HG02970 (cell line): ENCODE measurements at regions not wholly inside any gene's neighbourhood (a gene's known extent, or its start where the extent isn't known, plus 50 kb on each side); places are given as distances from the start of the nearest gene placed in this dataset.
A peak's percentile ranks its signal among the peaks of the same experiment; 100 is the strongest.

Experiments used
- ATAC-seq: cut with Tn5 transposase; IDR thresholded peaks from one replicate; pipeline ENCODE4 v1.9.1; 2021; ENCODE audit warnings: mild to moderate bottlenecking, moderate library complexity, moderate number of reproducible peaks; ENCODE audit not compliant: unreplicated experiment, low FRiP score

DNA sequence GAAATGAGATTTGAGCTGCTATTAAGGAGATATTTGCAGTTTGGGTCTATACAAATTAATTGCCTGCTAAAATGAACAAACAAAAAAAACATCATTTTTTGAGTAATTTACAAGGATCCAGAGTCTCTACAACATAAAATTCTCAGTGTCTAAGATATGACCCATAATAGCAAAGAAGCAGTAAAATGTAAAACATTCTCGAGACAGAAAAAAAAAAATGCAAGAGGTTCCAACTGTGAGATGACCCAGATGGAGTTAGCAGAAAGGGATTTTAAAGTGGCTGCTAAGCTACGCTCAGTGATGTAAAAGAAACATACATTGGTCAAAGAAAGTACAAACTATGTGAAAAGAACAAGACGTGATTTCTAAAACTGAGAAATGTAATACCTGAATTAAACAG lies 471.0 kb downstream of the SH2D4B start:
- ATAC-seq: no peak

DNA sequence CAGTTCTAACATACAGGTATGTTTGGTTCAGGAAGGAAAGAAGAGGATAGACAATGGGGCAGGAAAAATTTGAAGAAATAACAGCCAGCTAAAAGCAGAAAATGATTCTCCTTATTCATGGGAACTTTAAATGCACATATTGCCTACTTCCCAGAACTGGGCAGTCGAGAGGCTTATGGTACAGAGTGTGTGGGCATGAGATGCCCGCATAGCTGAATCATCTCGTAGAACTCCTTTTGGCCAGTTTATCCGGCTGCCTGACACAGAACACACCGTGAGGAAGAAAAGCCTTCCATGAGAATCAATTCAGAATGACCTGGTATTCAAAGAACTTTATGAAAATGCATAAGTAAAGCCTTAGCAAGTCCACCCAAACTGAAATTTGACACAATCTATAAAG lies 471.6 kb downstream of the SH2D4B start:
- no peak for ATAC-seq

DNA sequence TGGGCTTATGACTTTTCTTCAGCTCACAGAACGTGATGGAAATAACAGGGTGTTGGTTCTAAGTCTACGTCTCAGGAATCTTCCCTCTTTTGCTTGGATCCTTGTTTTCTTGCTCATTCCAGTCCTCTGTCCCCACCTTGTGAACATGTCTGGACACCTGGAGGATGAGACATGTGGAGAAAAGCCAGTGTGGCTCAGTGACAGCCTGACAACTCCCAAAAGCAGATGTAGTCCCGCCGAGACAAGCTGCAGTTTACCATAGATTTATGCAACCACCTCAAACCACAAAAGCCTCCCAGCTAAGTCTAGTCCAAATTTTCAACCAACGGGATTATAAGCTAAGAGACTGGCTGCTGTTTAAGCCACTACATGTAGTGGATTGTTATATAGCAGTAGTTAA lies 476.1 kb downstream of the SH2D4B start:
- ATAC-seq: no peak

DNA sequence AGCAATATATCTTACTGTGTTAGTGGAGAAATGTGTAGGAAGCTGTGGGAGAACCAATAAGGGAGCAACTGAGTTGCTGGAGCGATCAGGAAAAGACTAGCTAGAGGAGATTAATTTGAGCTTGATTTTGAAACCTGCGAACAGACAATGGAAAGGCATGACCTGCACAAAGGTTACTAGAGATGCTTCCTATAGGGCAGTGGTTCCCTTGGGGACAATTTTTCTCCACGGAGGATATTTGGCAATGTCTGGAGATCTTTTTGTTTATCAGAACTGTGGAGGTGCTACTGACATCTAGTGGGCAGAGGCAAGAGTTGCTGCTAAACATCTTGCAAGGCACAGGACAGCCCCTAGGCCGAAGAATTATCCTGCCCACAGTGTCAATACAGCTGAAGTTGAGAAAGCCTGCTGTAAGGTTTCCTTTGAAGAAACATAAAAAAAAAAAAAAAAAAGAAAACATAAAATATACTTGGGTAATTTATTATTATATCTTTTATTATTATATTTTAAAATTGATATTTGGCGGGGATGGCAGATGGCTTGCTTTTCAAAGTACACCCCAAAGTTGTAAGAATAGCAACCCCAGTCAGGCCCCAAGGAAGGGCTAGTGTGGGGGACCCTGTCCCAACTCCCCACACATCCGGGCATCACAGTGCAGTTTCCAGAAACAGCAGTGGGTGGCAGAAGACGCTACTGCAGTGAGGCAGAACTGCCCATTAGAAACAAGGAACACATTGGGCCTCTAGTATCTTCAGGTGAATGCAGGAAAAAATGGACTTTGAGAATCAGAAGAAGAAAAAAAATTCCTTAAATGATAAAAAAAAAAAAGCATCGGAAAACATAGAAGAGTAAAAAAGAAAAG lies 481.6 kb downstream of the SH2D4B start:
- peak; percentile 78 for ATAC-seq

DNA sequence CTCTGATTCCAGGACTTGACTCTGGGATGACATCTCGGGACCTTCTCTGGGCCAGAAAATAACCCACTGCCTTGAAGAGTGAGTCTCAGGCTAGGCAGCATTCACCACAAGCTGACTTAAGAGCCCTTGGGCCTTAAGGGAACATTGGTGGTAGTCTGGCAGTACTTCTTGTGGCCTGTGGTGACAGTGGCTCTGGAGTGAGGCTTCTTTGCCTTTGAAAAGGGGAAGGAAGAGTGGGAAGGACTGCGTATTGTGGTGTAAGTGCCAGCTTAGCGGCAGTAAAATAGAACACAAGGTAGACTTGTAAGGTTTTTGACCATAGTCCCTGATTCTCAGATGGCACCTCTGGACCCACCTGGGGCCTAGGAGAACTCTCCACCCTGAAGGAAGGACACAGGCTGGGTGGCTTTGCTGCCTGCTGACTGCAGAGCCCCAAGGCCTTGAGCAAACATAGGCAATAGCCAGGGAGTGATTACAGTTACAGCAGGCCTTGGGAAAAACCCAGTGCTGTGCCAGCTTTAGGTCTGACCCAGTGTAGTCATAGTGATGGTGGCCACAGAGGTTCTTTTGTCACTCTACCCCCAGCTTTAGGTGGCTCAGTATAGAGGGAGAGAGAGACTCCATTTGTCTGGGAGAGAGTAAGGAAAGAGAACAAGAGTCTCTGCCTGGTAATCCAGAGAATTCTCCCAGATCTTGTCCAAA lies 483.9 kb downstream of the SH2D4B start:
- ATAC-seq: no peak

DNA sequence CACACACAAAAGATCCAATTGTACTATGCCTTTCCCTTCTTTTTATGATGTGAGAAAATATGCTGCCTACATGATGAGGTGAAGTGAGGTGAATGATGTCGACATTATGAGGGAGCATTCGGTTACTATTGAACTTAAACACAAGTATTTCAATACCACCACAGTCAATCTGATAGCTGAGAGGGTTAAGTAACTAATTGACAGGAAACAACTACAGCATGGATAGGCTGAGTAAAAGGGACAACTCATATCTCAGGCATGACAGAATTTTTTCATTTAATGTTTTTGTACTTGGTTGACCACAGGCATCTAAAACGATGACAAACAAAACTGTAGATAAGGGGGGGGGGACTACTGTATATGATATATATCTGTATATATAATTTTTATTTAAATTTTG lies 488.9 kb downstream of the SH2D4B start:
- ATAC-seq: no peak

DNA sequence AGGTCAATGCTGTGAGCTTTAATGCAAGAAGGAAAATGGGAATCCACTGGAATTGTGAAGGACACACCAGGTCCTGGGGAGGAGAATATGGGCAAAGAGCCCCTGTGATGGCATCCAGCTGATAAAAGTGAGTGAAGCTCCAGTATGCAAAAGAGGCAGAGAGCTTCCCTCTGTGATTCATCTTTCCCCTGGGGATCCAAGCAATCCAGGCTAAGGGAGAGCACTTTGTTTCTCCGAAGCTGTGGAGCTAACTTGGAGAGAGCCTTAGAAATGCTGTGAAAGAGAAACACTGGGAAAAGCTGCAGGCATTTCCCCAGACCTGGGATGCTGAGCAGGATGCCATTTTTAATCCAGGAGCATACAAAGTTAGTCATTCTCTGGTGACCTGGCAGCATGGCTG lies 489.5 kb downstream of the SH2D4B start:
- no peak for ATAC-seq

DNA sequence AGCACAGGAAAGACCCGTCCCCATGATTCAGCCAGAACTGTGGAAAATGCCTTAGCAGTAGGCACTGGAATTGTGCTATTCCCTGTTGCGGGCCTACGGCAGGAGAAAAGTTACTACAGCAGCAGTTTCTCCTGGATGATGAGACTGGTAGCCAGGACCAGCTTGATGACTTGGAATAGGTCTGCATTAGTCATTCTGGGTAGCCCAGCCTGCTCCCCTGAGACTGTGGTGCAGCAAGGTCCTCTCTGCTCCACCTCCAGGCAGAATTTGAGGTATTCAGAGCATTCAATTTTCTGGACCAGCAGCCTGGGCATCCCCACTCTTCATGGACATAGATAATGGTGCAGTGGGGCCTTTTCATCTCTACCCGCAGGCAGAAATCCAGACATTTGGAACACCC lies 490.0 kb downstream of the SH2D4B start:
- ATAC-seq: no peak

DNA sequence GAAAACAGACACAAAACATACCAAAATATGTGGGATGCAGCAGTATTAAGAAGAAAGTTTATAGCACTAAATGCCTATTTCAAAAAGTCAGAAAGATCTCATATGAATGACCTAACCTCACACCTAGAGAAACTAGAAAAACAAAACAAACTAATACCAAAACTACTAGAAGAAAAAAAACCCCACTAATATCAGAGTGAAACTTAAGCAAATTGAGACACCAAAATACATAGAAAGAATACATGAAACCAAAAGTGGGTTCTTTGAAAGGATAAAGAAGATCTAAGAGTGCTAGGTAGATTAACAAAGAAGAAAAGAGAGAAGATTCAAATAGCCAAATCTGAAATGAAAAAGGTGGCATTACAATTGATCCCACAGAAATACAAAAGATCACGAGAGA lies 494.1 kb downstream of the SH2D4B start:
- ATAC-seq: peak; percentile 57

DNA sequence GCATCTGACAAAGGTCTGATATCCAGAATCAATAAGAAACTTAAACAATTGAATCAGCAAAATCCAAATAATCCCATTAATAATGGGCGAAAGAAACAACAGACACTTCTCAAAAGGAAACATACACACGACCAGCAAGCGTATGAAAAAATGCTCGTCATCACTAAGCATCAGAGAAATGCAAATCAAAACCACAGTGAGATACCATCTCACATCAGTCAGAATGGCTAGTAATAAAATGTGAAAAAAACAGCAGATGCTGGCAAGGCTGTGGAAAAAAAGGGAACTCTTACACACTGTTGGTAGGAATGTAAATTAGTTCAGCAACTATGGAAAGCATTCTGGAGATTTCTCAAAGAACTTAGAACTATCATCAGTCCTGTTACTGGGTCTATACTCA lies 496.7 kb downstream of the SH2D4B start:
- no peak for ATAC-seq

DNA sequence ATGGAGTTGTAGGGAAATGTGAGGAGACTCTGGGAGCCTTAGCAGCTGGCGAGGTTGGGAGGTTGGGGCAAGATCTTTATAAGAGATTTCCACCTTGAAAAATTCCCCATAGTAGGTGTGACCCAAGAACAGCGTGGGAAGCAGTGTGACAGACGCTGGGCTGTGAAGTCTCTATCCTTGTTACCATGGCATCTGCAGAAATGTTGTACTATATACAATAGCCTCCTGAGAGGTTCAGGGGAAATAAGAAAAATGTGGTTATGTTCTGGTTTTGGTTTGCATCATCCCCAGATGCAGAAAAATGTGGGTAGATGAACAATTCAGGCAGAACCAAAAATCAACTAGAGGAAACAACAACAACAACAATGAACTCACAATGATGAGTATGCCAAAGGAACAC lies 498.6 kb downstream of the SH2D4B start:
- ATAC-seq: peak; percentile 83

DNA sequence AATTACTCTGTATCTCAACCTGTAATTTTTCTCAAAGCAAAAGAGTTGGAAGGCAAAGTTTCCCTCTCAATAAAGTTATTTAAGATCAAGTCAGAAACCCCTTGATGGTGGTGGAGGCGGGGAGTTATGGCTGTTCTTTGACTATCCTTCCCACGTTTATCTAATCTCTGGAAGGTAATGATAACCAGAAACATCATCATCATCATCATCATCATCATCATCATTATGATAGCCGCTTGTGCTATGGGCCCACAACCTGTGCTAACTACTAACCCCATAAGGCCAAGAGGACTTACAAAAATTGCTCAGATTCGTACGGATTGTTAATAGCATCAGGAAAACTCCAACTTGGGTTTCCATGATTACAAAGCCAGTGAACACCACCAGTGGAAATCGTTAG lies 502.3 kb downstream of the SH2D4B start:
- ATAC-seq: no peak

DNA sequence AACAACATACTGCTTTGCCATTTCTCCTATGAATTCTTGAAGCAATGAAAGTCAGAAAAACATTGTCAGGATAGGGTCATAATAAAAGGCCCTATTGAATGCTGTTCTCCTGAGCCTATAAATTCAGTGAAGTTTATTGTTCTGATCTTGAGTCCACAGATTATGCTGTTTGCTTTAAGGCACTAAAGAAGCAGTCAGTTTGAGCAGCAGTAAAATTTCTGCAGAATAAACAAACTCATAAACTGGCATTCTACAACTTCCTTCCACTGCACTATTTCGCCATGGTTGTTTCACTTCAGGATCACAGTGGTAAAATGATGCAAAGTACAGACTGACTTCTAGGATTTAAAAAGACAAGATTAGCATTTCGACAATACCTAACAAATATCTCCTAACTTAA lies 503.2 kb downstream of the SH2D4B start:
- no peak for ATAC-seq

DNA sequence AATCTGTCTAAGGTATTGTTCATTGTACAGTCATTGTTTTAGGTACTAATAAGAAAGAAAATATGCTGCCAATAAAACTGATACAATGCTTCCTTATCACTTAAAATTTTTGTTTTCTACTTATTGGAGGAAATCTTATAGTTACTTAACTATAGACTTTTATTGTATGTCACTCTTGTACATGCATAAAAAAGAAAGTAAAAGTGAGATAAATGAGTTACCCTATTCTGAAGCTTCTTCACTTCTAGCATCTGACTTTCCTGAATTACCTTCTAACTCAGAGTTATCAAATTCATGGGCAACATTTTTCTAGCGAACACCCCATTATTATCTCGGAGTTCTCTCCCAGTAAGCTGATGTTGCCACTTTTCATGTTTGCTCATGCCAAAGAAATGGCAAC lies 504.9 kb downstream of the SH2D4B start:
- ATAC-seq: no peak

DNA sequence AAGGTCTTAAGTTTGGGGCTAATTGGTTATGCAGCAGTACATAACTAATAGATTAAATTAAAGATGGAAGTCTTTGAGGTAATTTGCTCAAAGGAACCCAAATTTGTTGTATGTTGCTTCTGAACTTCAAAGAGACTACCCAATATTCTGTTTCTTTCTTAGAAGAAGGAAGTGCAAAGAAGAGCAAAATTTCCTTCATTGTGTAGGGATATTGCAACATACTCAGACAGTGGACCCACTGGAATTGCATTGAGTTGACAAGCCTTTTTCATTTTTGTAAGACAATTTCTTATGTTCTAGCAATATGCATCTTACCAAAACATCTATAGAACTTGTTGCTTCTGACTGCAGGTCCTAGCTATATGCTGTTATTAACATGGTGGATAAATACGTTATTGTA lies 527.8 kb downstream of the SH2D4B start:
- no peak for ATAC-seq

DNA sequence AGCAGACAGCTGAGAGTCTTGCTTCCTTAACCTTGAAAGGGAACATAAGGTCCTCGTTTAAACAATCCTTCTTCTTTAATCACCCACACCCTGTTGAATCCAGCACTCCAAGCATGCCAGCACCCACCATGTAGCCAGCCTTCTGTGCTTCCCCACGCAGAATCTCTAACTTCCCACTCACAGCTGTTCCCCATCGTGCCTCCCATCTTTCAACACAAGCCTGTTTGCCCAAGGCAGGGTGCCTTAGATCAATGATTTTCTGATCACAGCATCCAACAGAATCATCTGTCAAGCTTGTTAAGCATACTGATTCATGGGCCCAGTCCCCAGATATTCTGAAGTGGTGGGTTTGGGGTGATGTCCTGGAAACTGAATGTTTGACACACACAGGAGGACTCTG lies 530.8 kb downstream of the SH2D4B start:
- ATAC-seq: no peak

DNA sequence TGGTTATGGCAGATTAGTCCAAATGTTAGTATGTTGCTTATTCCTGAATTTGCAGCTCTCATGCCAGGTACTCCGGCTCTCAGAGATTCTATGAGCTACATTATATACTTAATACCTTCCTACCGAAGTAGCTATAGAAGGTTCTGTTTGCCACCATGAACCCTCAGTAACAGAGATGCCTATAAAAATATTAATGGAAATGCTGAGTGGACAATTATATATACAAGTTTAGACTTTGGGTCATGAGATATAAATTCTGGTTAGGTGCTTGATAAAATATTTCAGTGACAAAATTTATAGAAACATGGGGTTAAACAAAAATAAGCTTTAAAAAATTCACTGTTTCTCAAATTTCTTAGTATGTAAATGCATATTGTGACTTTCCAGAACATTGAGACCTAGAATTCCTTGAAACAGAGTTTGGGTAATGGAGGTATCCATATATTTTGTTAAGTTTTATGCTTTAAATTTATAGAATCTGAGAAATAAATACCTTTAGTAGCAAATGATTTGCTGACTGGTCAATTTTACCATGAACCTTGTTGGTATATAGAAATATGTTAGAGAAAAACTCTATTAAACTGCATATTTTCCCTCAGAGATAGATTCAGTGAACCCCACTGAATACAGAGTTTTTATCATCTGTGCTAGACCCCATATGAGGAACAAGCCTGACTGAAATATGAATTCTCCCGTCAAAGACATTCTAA lies 533.5 kb downstream of the SH2D4B start:
- no peak for ATAC-seq

DNA sequence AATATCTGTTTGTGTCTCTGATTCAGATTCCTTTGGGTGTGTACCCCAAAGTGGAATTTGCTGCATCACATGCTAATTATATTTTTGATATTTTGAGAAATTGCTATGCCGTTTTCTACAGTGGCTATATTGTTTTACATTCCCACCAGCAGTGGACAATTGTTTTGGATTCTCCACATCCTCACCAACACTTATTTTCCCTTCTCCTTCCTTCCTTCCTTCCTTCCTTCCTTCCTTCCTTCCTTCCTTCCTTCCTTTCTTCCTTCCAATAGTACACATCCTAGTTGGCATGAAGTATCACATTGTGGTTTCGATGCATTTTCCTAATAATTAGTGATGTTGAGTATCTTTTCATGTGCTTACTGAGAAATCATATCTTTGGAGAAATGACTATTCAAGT lies 535.5 kb downstream of the SH2D4B start:
- no peak for ATAC-seq

DNA sequence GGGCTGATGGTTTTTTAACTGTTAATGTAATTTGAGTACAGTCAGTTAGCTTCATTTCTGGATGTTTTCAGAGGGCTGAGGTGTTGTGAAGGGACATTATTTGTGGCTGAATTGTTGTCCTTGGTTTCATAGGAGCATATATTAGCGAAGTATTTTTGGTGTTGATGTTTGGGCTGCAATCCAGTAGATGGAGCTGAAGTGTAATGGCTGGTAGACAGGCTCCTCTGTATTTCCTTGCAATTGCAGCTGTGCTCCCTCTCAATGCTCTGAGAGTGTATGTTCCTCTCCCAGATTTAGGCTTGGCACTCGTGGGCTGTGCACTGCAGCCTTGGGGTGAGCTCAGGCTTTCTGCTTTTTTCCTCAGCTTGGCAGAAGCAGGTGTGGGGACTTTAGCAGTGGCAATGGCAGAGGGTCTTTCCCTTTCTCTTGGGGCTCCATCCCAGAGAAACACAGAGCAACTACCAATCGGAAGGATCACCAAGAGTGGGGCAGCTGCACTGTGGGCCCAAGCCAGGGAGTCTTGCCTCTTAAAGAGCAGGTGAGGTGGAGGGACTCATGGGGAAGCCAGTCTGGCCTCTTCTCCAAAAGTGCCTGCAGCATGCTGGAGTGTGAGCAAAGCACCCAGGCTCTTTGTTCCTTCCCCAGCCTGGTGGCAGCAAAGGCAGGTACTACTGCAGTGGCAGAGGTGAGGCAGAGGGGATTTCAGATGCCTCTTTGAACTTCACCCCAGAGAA lies 544.4 kb downstream of the SH2D4B start:
- no peak for ATAC-seq

DNA sequence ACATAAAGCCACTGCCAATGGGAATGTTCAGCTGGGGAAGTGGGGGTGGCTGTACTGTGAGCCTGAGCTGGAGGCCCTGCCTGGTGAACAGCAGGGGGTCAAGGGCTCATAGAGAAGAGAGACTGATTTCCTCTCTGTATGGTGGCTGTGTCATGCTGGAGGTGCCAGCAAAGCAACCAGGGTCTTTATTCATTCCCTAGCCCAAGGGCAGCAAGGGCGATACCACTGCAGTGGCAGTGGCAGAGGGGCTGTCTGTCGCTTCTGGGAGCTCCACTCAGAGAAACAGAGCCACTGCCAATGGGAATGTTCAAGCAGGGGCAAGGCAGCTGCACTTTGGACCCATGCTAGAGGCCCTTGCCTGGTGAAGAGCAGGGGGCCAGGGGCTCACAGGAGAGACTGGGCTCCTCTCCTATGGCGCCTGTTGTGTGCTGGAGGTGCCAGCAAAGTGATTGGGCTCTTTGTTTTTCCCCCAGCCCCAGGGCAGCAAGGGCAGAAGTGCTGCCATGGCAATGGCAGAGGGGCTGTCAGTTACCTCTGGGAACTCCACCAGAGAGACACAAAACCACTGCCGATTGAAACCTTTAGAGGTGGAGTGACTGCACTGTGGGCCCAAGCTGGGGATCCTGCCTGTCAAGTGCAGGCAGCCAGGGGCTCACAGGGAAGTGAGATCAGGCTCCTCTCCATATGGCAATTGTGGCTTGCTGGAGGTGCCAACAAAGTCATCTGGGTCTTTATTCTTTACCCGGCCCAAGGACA lies 545.1 kb downstream of the SH2D4B start:
- ATAC-seq: no peak
